GM18519 (cell line): ENCODE measurements at regions not wholly inside any gene's neighbourhood (a gene's known extent, or its start where the extent isn't known, plus 50 kb on each side); places are given as distances from the start of the nearest gene placed in this dataset.
"Not testable (repeated sequence)": the region's sequence is repeated elsewhere in the genome, so short reads cannot be mapped to it uniquely, and the experiment has no call there.

Experiments
- ATAC-seq: cut with Tn5 transposase; IDR thresholded peaks from one replicate; pipeline ENCODE4 v1.9.1; 2021; ENCODE audit warnings: mild to moderate bottlenecking, moderate library complexity; ENCODE audit not compliant: unreplicated experiment, low FRiP score

DNA sequence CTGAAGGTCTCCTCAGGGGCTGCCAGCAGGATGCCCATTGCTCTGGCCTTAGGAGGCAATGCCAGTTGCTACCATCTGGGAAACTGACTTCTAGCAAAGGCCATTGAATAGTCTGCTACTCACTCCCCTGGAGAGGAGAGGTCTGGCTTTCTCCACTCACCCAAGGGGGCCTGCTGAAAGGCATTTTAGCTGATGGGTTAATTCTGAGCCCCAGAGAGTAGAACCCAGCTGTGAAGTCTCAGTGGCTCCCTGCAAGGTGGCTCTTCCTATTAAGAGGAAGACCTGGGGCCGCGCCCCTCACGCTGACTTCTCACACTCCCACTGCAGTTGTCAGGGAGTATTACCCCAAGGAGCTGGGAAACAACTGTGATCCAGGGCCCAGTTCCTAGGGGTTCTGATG, 213.3 kb upstream of the GALNT2 start:
- ATAC-seq = no peak

DNA sequence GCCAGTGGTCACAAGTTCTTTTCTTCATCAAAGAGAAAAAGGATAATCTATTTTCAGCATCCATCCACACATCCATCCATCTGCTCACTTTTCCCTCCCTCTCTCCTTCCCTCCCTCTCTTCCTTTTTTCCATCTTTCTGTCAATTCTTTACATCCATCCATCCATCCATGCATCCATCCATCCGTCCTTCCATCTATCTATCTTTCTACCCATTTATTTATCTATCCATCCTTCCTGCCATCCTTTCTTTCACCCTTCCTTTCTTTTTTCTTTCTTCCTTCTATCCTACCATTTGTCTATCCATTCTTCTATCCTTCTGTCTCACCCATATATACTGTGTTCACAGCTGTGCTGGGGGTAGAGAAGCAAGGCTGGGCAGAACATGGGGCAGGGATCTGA, 212.4 kb upstream of the GALNT2 start:
- no peak for ATAC-seq

DNA sequence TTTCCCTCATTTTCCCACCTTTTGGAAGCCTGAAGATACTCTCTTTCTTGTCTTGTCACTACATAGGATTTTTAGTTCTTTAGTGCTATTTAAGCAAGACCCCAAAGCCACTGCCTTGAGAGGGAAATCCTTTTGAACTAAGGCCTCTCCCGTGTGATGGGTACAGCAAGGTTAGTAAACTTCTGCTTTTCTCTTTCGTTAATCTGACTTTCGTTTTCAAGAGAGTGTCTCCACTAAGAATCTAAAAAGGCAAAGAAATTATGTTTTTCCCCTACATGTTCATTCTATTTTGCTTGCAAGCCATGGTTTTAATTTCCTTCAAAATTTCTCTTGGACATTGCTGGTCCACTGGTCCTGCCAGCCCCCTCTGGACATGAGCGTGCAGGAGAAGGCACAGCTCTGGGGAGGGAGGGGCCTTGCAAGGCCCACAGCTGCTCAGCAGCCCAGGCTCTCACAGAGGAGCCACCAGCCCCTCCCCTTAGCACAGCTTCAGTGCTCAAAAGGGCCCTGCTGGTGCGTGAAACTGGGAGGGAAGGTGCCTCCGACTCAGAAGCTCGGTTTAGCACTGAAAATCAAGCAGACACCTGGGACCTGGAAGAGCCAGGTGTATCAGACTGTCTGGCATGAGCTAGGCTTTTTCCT, 210.9 kb upstream of the GALNT2 start:
- peak; percentile 88 for ATAC-seq

DNA sequence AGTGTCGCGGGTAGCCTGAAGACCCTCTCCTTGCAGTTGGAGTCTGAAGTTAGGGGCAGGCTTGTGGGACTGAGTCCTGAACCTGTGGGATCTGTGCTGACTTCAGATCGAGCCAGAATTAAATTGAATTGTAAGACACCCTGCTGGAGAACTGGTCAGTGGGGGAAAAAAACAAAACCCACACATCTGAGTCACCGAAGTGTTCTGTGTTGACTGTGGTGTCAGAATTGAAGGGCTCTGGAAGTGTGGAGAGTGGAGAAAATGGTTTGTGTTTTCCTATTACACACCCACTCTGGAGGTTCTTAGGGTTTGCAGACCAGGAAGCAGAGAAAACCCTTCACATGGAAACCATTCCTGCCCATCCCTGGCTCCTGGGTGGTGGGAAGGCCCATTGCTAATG, 209.5 kb upstream of the GALNT2 start:
- ATAC-seq = no peak

DNA sequence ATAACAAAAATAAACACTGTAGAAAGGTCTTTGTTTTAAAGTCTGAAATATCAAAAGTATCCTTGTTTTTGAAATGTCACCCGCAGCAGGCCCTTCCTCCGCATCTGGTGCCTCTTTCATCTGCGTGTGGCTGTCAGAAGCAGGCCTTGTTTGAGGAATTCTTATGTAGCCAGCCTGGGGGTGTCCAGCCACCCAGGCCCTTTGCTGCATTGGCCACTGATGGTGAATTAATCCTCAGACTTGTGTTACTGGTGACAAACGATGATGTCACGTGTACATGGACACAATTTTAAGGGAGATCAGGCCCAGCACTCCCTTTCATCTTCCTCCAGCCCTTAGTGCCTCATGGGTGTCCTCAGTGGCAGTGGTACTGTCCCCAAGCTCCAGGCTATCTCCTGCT, 208.0 kb upstream of the GALNT2 start:
- no peak for ATAC-seq

DNA sequence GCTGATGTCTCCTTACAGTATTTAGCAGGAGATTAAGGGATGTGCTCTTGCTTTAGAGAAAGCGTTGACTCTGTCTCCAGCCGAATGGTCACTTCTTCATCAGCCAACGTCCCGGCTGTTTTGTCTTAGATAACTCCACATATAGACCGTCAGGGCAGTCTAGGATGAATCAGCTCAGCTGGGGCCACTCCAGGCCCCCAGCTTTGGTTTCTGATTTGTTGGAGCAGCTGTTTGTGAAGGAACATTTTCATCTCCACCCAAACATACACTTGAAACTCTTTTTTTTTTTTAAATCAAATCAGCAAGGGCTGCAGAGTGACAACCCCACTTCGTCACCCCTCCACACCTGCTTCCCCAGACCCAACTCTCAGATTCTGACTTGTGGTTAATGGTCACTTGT, 206.1 kb upstream of the GALNT2 start:
- no peak for ATAC-seq

DNA sequence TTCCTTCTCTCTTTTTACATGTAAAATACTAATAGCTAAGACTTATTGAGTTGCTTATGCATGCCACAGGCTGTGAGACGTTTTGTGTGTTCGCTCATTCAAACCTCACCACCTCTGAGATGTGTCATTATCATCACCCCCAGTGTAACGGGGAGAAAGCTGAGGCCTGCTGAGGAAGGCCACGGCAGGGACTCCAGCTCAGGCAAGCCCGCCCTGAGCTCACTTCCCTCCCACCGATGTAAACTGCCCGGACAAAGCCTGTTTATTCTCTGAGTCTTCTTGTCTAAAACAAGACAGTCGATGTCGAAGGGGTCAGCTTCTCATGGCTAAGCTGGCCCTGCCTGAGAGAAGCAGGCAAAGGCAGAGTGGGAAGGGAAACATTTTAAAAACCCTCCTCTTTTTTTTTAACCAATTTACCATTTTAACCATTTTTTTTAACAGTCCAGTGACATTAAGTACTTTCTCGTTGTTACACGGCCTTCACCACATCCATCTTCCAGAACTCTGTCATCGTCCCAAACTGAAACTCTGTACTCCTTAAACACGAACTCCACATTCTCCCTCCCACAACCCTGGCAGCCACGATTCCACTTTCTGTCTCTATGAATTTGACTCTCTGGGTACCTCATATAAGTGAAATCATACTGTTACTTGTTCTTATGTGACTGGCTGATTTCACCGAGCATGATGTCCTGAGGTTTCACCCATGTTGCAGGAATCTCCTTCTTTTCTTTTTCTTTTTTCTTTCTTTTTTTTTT, 204.8 kb upstream of the GALNT2 start:
- ATAC-seq = no peak

DNA sequence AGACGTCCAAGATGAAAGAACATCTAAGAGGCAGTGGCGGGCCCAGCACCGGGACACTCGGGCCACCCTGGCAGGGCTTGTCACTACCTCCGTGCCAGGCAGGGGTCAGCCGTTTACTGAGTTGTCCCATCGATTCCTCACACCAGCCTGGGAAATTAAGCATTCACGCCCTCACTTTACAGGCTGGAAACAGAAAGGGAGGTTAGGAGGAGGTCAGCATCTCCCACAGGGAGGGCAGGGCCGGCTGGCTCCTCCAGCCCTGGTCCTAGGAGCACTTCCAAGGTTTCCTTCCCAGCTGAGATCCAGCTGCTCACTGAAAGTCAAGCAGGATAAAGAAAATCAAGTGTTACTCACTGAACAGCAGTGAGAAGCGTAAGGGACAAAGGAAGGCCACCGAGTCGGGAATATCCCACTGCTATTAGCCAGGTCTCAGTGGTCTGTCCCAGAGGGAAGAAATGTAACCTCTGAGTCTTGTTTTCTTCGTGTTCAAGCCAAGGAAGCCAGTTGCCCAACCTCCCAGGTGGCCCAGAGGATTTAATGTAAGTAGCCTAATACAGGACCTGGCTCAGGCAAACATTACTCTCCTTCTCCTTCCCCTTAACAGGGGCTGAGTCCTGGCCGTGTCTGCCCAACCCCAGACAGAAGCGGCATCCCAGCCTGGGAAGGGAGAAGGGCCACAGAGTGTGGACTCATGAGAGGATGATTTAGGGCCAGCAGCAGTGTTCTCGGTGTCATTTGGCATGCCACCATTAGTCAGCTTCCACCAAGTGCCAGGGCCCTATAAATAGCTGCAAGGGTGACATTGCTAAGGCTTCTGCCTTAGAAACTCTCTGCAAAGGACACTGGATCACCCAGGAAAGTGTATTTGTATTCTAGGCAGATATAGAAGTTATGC, 203.1 kb upstream of the GALNT2 start:
- no peak for ATAC-seq

DNA sequence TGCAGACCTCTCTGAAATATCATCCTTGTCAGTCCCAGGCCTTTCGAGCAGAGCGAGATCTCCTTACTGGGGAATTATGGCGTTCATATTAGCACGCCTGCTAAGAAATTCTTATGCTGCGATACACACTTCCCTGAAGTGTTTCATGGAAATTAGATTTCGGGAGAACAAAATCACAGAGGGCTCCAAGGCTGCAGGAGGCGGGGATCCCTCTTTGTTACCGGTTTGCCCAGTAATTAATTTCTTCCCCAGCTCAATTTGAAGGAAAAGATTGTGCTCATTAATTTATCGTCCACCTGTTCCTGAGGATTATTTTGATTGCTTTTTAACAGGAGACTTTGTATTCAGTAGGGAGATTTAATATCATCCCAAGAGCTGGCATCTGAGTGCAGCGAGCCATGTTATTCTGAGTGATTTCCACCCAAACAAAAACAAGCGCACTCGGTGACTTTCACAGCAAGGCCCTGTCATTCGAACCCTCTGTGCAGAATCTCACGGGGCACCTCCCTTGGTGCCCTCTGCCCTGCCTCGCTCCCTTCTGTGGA, 202.3 kb upstream of the GALNT2 start:
- no peak for ATAC-seq

DNA sequence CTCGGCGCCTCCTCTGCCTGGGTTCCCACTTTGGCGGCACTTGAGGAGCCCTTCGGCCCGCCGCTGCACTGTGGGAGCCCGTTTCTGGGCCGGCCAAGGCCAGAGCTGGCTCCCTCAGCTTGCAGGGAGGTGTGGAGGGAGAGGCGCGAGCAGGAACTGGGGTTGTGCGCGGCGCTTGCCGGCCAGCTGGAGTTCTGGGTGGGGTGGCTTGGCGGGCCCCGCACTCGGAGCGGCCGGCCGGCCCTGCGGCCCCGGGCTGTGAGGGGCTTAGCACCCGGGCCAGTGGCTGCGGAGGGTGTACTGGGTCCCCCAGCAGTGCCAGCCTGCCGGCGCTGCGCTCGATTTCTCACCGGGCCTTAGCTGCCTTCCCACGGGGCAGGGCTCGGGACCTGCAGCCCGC, 201.7 kb upstream of the GALNT2 start:
- ATAC-seq = not testable (repeated sequence)

DNA sequence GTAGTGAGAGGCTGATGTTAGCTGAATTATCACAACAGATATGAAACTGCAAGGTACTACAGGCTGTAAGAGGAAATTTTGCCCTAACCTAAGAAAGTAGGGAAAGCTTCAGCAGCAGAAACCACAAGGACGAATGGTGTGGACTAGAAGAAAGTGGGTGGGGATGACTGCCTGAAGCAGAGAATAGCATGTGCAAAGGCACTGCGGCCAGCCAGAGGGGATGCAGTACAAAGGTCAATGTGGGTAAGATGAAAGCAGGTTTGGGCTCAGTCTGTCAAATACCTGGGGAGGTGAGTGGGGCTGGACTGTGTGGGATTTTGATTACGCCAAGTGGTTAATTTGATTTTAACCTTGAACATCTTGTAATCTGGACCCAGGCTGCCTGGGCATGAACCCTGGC, 199.3 kb upstream of the GALNT2 start:
- ATAC-seq = no peak

DNA sequence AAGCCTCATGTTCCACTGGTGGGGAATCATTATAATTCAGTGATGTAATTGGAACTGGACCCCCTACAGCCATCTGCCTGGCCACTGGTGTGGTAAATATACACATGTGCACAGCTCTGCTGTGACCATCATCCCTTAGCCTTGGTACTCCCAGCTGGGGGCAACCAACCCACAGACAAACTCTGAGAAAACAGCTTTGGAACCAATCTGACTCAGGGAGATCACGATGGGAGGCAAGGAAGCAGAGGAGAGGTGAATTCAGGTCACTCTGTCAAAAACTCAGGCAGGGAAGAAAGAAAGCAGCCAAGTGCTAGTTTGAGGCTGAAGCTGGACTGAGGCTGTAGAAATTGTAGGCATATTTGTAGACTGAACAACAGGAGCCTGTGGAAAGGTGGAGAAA, 197.8 kb upstream of the GALNT2 start:
- no peak for ATAC-seq

DNA sequence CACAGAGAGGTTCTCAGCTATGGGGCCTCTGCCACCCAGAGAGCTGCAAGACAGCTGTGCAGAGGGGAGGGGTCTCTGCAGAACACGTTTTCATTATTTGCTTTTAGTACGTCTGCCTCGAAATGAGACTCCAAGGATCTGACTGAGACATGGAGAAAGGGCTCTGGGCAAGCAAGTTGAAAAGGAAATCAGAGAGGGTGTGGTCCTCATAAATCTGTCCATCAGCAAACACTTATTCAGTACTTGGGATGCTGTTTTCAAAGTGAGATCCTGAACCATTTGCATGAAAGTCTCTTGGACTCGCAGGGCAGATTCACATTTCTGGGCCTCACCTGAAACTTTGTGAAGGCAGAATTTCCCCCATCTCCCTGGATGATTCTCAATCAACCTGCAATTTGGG, 197.4 kb upstream of the GALNT2 start:
- no peak for ATAC-seq

DNA sequence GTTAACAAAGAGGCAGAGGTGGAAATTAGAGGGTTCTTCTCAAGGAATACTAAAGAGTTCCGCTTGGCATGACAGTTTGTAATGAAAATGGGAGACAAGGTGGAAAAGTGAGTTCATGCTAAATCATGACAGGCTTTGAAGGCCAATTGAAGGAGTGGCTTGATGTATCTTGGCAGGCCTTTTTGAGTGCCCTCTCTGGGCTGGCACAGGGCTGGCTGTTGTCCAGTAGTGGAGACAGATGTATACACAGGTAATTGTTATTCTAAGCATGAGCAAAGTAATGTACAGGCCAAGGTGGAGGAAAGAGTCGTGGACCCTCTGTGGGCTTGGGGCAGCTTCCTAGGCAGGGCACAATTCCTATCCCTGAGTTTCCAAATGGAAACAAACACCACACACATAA, 196.7 kb upstream of the GALNT2 start:
- no peak for ATAC-seq

DNA sequence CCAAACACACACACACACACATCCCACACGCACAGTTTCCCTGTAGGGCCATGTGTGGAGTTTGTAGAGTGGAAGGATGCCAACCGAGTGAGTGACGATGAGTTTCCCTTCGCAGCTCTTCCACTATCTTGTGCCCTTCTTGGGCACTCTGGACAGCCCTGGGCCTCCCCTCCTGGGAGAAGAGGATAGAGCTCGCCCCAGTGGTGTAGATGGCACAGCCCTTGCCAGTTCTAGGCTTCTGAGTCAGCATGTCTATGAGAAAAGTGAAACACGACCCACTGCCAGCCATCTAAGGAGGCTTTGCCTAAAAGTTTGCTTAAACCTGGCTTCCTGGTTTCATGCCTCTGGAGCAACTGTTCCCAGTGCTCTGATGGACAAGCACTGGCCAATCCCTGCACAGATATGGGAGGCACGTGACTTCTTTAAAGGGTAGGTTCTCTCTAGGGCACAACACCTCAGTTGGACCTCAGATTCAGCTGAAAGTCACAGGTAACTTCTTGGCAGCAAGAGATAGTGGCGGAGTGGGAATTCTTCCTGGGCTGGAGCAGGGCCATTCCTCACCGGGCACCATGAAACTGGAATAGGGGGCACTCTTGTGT, 195.9 kb upstream of the GALNT2 start:
- ATAC-seq = no peak

DNA sequence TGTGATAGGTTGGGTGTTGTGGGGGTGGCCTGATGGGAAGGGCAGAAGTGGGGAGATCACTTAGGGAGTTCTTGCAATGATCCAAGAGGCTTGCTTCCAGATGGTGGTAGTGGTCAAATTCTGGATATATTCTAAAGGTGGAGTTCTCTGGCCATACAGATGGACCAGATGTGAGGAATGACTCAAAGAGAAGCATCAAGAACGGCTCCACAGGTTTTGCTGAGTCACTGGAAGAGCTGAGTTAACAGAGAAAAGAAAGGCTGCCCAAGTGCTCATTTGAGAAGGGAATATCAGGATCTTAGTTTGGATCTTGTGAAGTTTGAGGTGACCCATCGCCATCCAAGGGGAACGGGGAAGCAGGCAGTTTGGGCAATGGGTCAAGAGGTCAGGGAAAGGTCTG, 192.9 kb upstream of the GALNT2 start:
- no peak for ATAC-seq

DNA sequence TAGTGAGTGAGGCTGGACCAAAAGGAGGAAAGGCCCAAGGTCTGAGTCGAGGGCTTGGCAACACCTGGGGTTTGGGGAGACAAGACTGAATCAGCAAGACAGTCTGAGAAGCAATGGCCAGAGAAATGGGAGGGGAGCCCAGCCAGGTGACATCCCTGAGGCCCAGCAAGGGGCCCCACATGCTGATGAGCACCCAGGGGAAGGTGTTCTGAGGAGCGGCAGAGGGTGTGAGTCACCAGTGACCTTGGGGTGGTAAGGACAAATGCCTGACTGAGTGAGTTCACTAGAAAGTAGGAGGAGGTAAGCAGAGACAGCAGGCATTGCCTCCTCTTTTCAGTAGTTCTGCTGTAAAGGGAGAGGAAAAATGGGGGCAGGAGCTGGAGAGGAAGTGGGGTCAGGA, 192.4 kb upstream of the GALNT2 start:
- no peak for ATAC-seq

DNA sequence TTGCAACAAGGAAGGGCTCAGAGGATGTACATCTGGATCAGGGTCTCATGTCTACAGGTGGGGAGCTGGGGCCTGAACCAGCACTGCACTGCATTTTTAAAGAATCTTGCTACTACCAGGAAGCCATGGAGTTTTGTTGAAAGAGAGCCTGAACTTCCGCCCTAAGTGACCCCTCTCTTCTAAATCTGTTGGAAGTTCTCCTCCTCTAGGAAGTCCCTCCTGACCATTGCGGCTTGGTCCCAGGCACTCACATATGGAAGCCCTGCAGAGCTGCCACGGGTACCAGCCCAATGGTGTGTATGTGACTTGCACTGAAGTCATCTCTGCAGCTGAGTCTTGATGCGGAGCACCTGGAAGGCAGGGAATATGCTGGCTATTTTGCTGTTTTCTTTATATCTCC, 192.0 kb upstream of the GALNT2 start:
- ATAC-seq = no peak

DNA sequence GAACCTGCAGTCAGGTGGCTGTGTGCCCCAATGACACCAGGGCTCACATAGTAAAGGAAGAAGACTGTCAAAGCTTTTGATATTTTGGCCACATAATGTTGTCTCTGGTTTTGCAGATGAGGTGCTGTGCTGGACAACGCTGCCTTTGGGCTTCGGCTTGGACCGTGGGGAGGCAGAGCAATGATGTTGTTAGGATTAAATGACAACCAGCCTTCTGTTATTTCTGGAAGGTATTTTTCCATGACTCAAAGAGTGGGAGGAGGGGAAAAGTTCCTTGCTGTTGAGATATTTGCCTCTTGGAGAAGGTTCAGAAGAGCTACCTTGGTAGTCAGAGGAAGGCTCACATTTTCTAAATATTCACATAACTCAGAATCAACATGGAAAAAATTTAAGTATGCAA, 187.3 kb upstream of the GALNT2 start:
- ATAC-seq = no peak

DNA sequence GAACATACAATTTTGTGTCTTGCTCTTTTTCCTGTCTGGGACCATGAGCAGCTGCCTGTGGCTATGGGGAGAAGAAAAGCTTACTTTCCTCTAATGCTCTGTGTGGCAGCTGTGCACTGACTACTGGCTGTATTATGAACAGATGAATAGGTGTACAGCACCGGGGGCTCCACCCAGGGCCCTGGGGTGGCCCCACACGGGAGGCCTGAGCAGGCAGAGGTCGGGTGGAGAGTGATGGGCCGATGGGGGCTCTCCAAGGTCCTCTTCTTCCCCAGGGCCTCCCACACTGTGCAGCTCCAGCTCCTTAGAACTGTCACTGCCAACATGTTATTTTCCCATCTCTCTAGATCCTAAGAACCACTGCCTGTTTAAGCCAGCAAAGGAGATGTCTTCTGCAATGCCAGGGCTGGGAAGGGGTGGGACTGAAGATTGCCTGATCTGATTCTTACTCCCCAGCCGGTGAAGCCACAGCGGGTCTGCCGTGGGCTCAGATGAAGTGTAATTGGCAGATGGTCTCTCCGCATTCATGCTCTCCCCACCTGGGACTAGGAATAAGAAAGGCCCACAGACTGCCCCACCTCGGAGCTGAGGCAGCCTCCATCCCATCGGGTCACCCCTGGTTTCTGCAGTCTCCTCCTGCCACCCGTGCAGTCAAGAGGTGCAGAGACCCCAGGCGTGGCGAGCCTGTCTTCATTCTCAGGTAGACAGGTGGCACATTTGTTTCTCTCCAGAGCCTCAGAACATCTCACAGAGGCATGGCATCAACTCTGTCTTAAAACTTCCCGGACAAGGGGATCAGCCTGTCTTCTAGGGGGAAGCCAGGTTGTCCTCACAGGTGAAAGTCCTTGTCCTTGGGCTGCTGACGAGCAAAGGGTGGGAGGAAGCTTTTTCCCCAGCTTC, 186.5 kb upstream of the GALNT2 start:
- ATAC-seq = no peak
